K562 (cell line): ENCODE measurements at regions not wholly inside any gene's neighbourhood (a gene's known extent, or its start where the extent isn't known, plus 50 kb on each side); places are given as distances from the start of the nearest gene placed in this dataset.

ENCODE experiments used
- ATF7 ChIP-seq: fragments of 450-650 bp; IDR thresholded peaks from 2 replicates; pipeline ENCODE4 v1.7.1; 2014; ENCODE audit warnings: mild to moderate bottlenecking, moderate library complexity
- CEBPB ChIP-seq: fragments of 450-650 bp; IDR thresholded peaks from 2 replicates; pipeline ENCODE4 v1.6.1; 2016; ENCODE audit warnings: missing genetic modification characterization, missing compliant biosample characterization
- CEBPZ ChIP-seq: fragments of 150-350 bp; IDR thresholded peaks from 2 replicates; pipeline ENCODE4 v1.6.1; 2014; ENCODE audit warnings: low read depth, mild to moderate bottlenecking, low read length, borderline replicate concordance
- CTCF ChIP-seq, 3 experiments: IDR thresholded peaks in 2 of 3; conservative IDR thresholded peaks in 1 of 3; 2 replicates each; pipeline ENCODE4 v1.5.1; 2011 to 2012; ENCODE audit warnings: low read length in 3 of 3, mild to moderate bottlenecking in 3 of 3, control low read depth in 2 of 3, improper control_type of control experiment in 1 of 3, inconsistent platforms in 1 of 3, low read depth in 1 of 3, mixed read lengths in 1 of 3, moderate library complexity in 1 of 3; ENCODE audit not compliant: insufficient read depth in 2 of 3
- ELK1 ChIP-seq: sonication (generic); formaldehyde crosslinking; IDR thresholded peaks from 2 replicates; pipeline ENCODE4 v1.8.1; 2022; ENCODE audit warnings: missing genetic modification reagents
- EZH2 ChIP-seq: IDR thresholded peaks from 2 replicates; pipeline ENCODE4 v1.6.1; 2012; ENCODE audit warnings: low read depth, mild to moderate bottlenecking, inconsistent platforms, low read length, borderline replicate concordance
- MAFF ChIP-seq: IDR thresholded peaks from 2 replicates; pipeline ENCODE4 v1.6.1; 2012; ENCODE audit warnings: low read length, improper control_type of control experiment
- MAZ ChIP-seq, 2 experiments: fragments of 450-650 bp in 1 of 2; sonication (generic) in 1 of 2; formaldehyde crosslinking; IDR thresholded peaks in 1 of 2; conservative IDR thresholded peaks in 1 of 2; 2 replicates each; pipeline versions ENCODE4 v1.4.0 to v1.5.0; 2020; ENCODE audit warnings: mild to moderate bottlenecking in 1 of 2, missing genetic modification reagents in 1 of 2
- MYC ChIP-seq, 2 experiments: fragments of 250-450 bp in 1 of 2; sonication (Bioruptor Pico) in 1 of 2; IDR thresholded peaks; 2 replicates each; pipeline versions ENCODE4 v1.5.1 to v1.6.1; 2012 to 2021; ENCODE audit warnings: low read depth in 2 of 2, borderline replicate concordance in 1 of 2, improper control_type of control experiment in 1 of 2, low read length in 1 of 2, mild to moderate bottlenecking in 1 of 2, moderate library complexity in 1 of 2
- POLR2A ChIP-seq: fragments of 450-650 bp; conservative IDR thresholded peaks from 2 replicates; pipeline ENCODE4 v1.6.1; 2016
- STAG1 ChIP-seq: sonication (generic); formaldehyde crosslinking; IDR thresholded peaks from 2 replicates; pipeline ENCODE4 v1.5.0; 2020; ENCODE audit warnings: missing genetic modification reagents, borderline replicate concordance
- TAF9B ChIP-seq: fragments of 450-650 bp; IDR thresholded peaks from 2 replicates; pipeline ENCODE4 v1.6.1; 2018; ENCODE audit warnings: mild to moderate bottlenecking; ENCODE audit not compliant: partially characterized antibody
- VEZF1 ChIP-seq: fragments of 200-800 bp; sonication (Bioruptor generic); IDR thresholded peaks from 2 replicates; pipeline ENCODE4 v1.6.1; 2017; ENCODE audit warnings: missing genetic modification characterization, missing compliant biosample characterization
- ZNF3 ChIP-seq: fragments of 250-450 bp; sonication (Bioruptor Pico); IDR thresholded peaks from 2 replicates; pipeline ENCODE4 v1.5.0; 2021; ENCODE audit warnings: mild to moderate bottlenecking, moderate library complexity

- no peak for TF ChIP-seq TAF9B
- no peak for TF ChIP-seq MAFF
- TF ChIP-seq POLR2A = no peak
- no peak for TF ChIP-seq MAZ (CRISPR knock-in tag; conservative IDR thresholded peaks at IDR 0.05 in 1 of 2, IDR thresholded peaks at IDR 0.05 in 1 of 2)
- TF ChIP-seq MYC (IDR thresholded peaks at IDR 0.05; ENCODE audit: low read depth, low read length) = no peak
- no peak for TF ChIP-seq MYC (CRISPR knock-in tag; IDR thresholded peaks at IDR 0.05; ENCODE audit: borderline replicate concordance, low read depth)
- no peak for TF ChIP-seq STAG1
- TF ChIP-seq ATF7 = no peak
- no peak for TF ChIP-seq CEBPB
- TF ChIP-seq CTCF (IDR thresholded peaks at IDR 0.05 in 2 of 3, conservative IDR thresholded peaks at IDR 0.05 in 1 of 3; ENCODE audit: insufficient read depth in 2 of 3, low read depth in 1 of 3, low read length in 3 of 3) = no peak
- no peak for TF ChIP-seq EZH2
- no peak for TF ChIP-seq CEBPZ
- TF ChIP-seq ELK1 (CRISPR knock-in tag) = no peak
- TF ChIP-seq VEZF1 (CRISPR knock-in tag) = no peak
- no peak for TF ChIP-seq ZNF3
Measured at GRCh38 chr7:119545118-119545517, 727.9 kb upstream of the KCND2 start.
